H9 (cell line): ENCODE measurements at regions not wholly inside any gene's neighbourhood (a gene's known extent, or its start where the extent isn't known, plus 50 kb on each side); places are given as distances from the start of the nearest gene placed in this dataset.

Experiments
- DNase-seq: peaks from one replicate; pipeline ENCODE4 v3.0.0-alpha.2; 2017
- H2AFZ ChIP-seq: one replicate; pipeline ENCODE4 v1.6.1; 2013; ENCODE audit warnings: mild to moderate bottlenecking, low read length, control low read depth, moderate library complexity
- H2AK5ac ChIP-seq: 2 replicates; pipeline ENCODE4 v1.6.1; 2013; ENCODE audit warnings: low read length, control low read depth, mixed read lengths; ENCODE audit not compliant: insufficient read length
- H2BK120ac ChIP-seq: one replicate; pipeline ENCODE4 v1.6.1; 2013; ENCODE audit warnings: low read depth, mild to moderate bottlenecking, low read length, control low read depth, inconsistent platforms; ENCODE audit not compliant: poor library complexity, severe bottlenecking
- H2BK12ac ChIP-seq: 2 replicates; pipeline ENCODE4 v1.6.1; 2013; ENCODE audit warnings: low read length, control low read depth, mixed read lengths, low read depth; ENCODE audit not compliant: insufficient read length
- H2BK15ac ChIP-seq: 2 replicates; pipeline ENCODE4 v1.6.1; 2013; ENCODE audit warnings: low read depth, low read length, control low read depth
- H2BK20ac ChIP-seq: one replicate; pipeline ENCODE4 v1.6.1; 2013; ENCODE audit warnings: low read depth, mild to moderate bottlenecking, low read length, control low read depth, inconsistent platforms; ENCODE audit not compliant: poor library complexity, severe bottlenecking
- H2BK5ac ChIP-seq: 2 replicates; pipeline ENCODE4 v1.6.1; 2013; ENCODE audit warnings: low read length, control low read depth, mixed read lengths; ENCODE audit not compliant: insufficient read length
- H3K14ac ChIP-seq: 2 replicates; pipeline ENCODE4 v1.6.1; 2013; ENCODE audit warnings: low read length, control low read depth; ENCODE audit not compliant: insufficient read depth
- H3K18ac ChIP-seq: 2 replicates; pipeline ENCODE4 v1.6.1; 2013; ENCODE audit warnings: low read depth, mild to moderate bottlenecking, mixed read lengths, low read length, control low read depth; ENCODE audit not compliant: insufficient read length
- H3K23ac ChIP-seq: 2 replicates; pipeline ENCODE4 v1.6.1; 2013; ENCODE audit warnings: low read length, control low read depth, mixed read lengths, low read depth; ENCODE audit not compliant: insufficient read length
- H3K23me2 ChIP-seq: 2 replicates; pipeline ENCODE4 v1.6.1; 2013; ENCODE audit warnings: low read depth, mild to moderate bottlenecking, mixed read lengths, low read length, control low read depth; ENCODE audit not compliant: insufficient read length, poor library complexity, severe bottlenecking
- H3K27ac ChIP-seq: 2 replicates; pipeline ENCODE4 v1.5.1; 2013; ENCODE audit warnings: low read length, control low read depth, mixed read lengths, low read depth; ENCODE audit not compliant: insufficient read length
- H3K27me3 ChIP-seq: 2 replicates; pipeline ENCODE4 v1.6.1; 2013; ENCODE audit warnings: low read length, control low read depth, inconsistent platforms; ENCODE audit not compliant: insufficient read depth
- H3K4ac ChIP-seq: 2 replicates; pipeline ENCODE4 v1.6.1; 2013; ENCODE audit warnings: low read depth, mild to moderate bottlenecking, control low read depth, inconsistent platforms, low read length, moderate library complexity
- H3K4me1 ChIP-seq: 2 replicates; pipeline ENCODE4 v1.6.1; 2013; ENCODE audit warnings: low read length, control low read depth, inconsistent platforms; ENCODE audit not compliant: insufficient read depth
- H3K4me2 ChIP-seq: 2 replicates; pipeline ENCODE4 v1.6.1; 2013; ENCODE audit warnings: low read length, control low read depth, mixed read lengths; ENCODE audit not compliant: insufficient read length, insufficient read depth
- H3K56ac ChIP-seq: 2 replicates; pipeline ENCODE4 v1.6.1; 2013; ENCODE audit warnings: low read depth, mild to moderate bottlenecking, mixed read lengths, low read length, control low read depth; ENCODE audit not compliant: insufficient read length
- H3K79me1 ChIP-seq: 2 replicates; pipeline ENCODE4 v1.6.1; 2013; ENCODE audit warnings: low read depth, mild to moderate bottlenecking, moderate library complexity, low read length, control low read depth, inconsistent platforms; ENCODE audit not compliant: insufficient read depth, poor library complexity, severe bottlenecking
- H3K79me2 ChIP-seq: 2 replicates; pipeline ENCODE4 v1.6.1; 2013; ENCODE audit warnings: low read length, control low read depth, inconsistent platforms; ENCODE audit not compliant: insufficient read depth
- H3K9ac ChIP-seq: 2 replicates; pipeline ENCODE4 v1.6.1; 2013; ENCODE audit warnings: low read length, control low read depth, mixed read lengths; ENCODE audit not compliant: insufficient read length; ENCODE audit errors: extremely low read depth
- H3K9me3 ChIP-seq: one replicate; pipeline ENCODE4 v1.6.1; 2013; ENCODE audit warnings: low read depth, low read length, inconsistent platforms; ENCODE audit not compliant: control insufficient read depth
- H3T11ph ChIP-seq: one replicate; pipeline ENCODE4 v1.6.1; 2013; ENCODE audit warnings: mild to moderate bottlenecking, low read length, control low read depth, inconsistent platforms
- H4K20me1 ChIP-seq: one replicate; pipeline ENCODE4 v1.6.1; 2013; ENCODE audit not compliant: control insufficient read depth, insufficient read length, insufficient read depth
- H4K5ac ChIP-seq: 2 replicates; pipeline ENCODE4 v1.6.1; 2013; ENCODE audit warnings: low read depth, mild to moderate bottlenecking, mixed read lengths, low read length, control low read depth; ENCODE audit not compliant: insufficient read length
- H4K8ac ChIP-seq: replicated peaks from 2 replicates; pipeline ENCODE4 v1.6.1; 2013; ENCODE audit warnings: low read length, control low read depth, mixed read lengths, low read depth; ENCODE audit not compliant: insufficient read length
- H4K91ac ChIP-seq: 2 replicates; pipeline ENCODE4 v1.6.1; 2013; ENCODE audit warnings: low read depth, mild to moderate bottlenecking, moderate library complexity, mixed read lengths, low read length, control low read depth; ENCODE audit not compliant: insufficient read length
- H3K27ac Mint-ChIP-seq, 3 experiments: 2 replicates in 2 of 3; 3 replicates in 1 of 3; pipeline ENCODE4 v1.8.0; 2020 to 2021; ENCODE audit warnings: mixed read lengths in 3 of 3, mild to moderate bottlenecking in 1 of 3, moderate library complexity in 1 of 3
- H3K27me3 Mint-ChIP-seq: 2 replicates; pipeline ENCODE4 v1.8.0; 2021; ENCODE audit warnings: low read depth, mild to moderate bottlenecking, moderate library complexity, mixed read lengths
- H3K36me3 Mint-ChIP-seq, 3 experiments: 2 replicates in 2 of 3; 3 replicates in 1 of 3; pipeline ENCODE4 v1.8.0; 2020 to 2021; ENCODE audit warnings: low read depth in 3 of 3, mixed read lengths in 3 of 3; ENCODE audit not compliant: insufficient read depth in 1 of 3
- H3K4me1 Mint-ChIP-seq, 2 experiments: 2 replicates each; pipeline ENCODE4 v1.8.0; 2020; ENCODE audit warnings: mixed read lengths in 2 of 2
- H3K4me3 Mint-ChIP-seq, 2 experiments: 2 replicates in 1 of 2; 3 replicates in 1 of 2; pipeline ENCODE4 v1.8.0; 2020 to 2021; ENCODE audit warnings: mild to moderate bottlenecking in 2 of 2, mixed read lengths in 2 of 2, moderate library complexity in 1 of 2
- H3K9me3 Mint-ChIP-seq, 2 experiments: 2 replicates in 1 of 2; 3 replicates in 1 of 2; pipeline ENCODE4 v1.8.0; 2020; ENCODE audit warnings: mild to moderate bottlenecking in 2 of 2, mixed read lengths in 2 of 2, moderate library complexity in 1 of 2
- WGBS: extraction: QIAGEN DNeasy Blood & Tissue Kit; methylation state at CpG from one replicate; pipeline ENCODE4 v1.1.7; 2013; ENCODE audit warnings: missing lambda C conversion rate, low lambda C conversion rate, mixed read lengths; ENCODE audit not compliant: insufficient read length; ENCODE audit errors: extremely low coverage; 5-methylcytosine and 5-hydroxymethylcytosine counted together
- TF ChIP-seq, protein P1 (sequence below): fragments of 200-600 bp; sonication (generic); conservative IDR thresholded peaks from 3 replicates; pipeline ENCODE4 v1.8.0; 2021; ENCODE audit warnings: antibody characterized with exemption, mild to moderate bottlenecking

GRCh38 chr18:32542221-32542798 lies 71.6 kb upstream of the GAREM1 start:
- Histone ChIP-seq H3K79me1 (no peaks in the 10 kb centered on the region), H3K56ac (no peak overlapping the region), H3K18ac (no peak overlapping the region), H3K27ac (no peak overlapping the region), H2BK12ac (no peak overlapping the region), H4K8ac (no peak overlapping the region), H3T11ph (no peak overlapping the region), H3K79me2 (no peaks in the 10 kb centered on the region), H2AFZ (no peak overlapping the region), H4K5ac (no peak overlapping the region), H4K20me1 (no peaks in the 10 kb centered on the region), H3K9me3 (no peaks in the 10 kb centered on the region), H3K23me2 (no peaks in the 10 kb centered on the region), H3K14ac (no peak overlapping the region), H2AK5ac (no peak overlapping the region), H3K4me2 (no peak overlapping the region), H3K4me1 (peaks cover 2% of the 10 kb centered on the region; the same call in 1 of the 2 replicates), H2BK120ac (no peak overlapping the region), H2BK5ac (no peak overlapping the region), H3K27me3 (no peaks in the 10 kb centered on the region), H2BK20ac (no peak overlapping the region), H3K23ac (no peak overlapping the region), H4K91ac (no peak overlapping the region), H3K9ac (no peak overlapping the region), H3K4ac (no peak overlapping the region), H2BK15ac (no peak overlapping the region)
- no CpG with 5 or more reads among the region's 5 CpGs for WGBS
- Mint-ChIP-seq H3K27ac (peak overlapping the region in 1 of 3 experiments; percentile 53; a peak in 1 of 7 replicates), H3K4me1 (peaks cover 13 to 17% of the 10 kb centered on the region in 2 experiments), H3K27me3 (no peaks in the 10 kb centered on the region; the same call in none of the 2 replicates), H3K9me3 (no peaks in the 10 kb centered on the region; a peak in 1 of 5 replicates), H3K4me3 (no peak overlapping the region), H3K36me3 (no peaks in the 10 kb centered on the region; a peak in 2 of 7 replicates)
- TF ChIP-seq, protein P1, sequence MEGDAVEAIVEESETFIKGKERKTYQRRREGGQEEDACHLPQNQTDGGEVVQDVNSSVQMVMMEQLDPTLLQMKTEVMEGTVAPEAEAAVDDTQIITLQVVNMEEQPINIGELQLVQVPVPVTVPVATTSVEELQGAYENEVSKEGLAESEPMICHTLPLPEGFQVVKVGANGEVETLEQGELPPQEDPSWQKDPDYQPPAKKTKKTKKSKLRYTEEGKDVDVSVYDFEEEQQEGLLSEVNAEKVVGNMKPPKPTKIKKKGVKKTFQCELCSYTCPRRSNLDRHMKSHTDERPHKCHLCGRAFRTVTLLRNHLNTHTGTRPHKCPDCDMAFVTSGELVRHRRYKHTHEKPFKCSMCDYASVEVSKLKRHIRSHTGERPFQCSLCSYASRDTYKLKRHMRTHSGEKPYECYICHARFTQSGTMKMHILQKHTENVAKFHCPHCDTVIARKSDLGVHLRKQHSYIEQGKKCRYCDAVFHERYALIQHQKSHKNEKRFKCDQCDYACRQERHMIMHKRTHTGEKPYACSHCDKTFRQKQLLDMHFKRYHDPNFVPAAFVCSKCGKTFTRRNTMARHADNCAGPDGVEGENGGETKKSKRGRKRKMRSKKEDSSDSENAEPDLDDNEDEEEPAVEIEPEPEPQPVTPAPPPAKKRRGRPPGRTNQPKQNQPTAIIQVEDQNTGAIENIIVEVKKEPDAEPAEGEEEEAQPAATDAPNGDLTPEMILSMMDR = no peak
- DNase-seq = no peak
